ENCODE measurements at regions not wholly inside any gene's neighbourhood (a gene's known extent, or its start where the extent isn't known, plus 50 kb on each side); places are given as distances from the start of the nearest gene placed in this dataset.
A peak's percentile ranks its signal among the peaks of the same experiment; 100 is the strongest.

GRCh38 chr13:99662678-99663077 lies 161.4 kb downstream of the TM9SF2 start:
- DNase-seq (ENCODE audit: low spot score): no peak

- peak; percentile 70 for DNase-seq (ENCODE audit: low spot score)
Measured at GRCh38 chr13:99661791-99662190, 160.5 kb downstream of the TM9SF2 start.

- peak; percentile 39 for DNase-seq (ENCODE audit: low spot score)
Measured at GRCh38 chr13:99659866-99660554, 158.7 kb downstream of the TM9SF2 start.

GRCh38 chr13:99659226-99659625 lies 158.0 kb downstream of the TM9SF2 start:
- DNase-seq (ENCODE audit: low spot score): peak; percentile 29

GRCh38 chr13:99658261-99658991 lies 157.2 kb downstream of the TM9SF2 start:
- peak; percentile 88 for DNase-seq (ENCODE audit: low spot score)

GRCh38 chr13:99657848-99658260 lies 156.6 kb downstream of the TM9SF2 start:
- DNase-seq (ENCODE audit: low spot score): peak; percentile 79

GRCh38 chr13:99656844-99657381 lies 155.6 kb downstream of the TM9SF2 start:
- DNase-seq (ENCODE audit: low spot score): no peak

- peak; percentile 87 for DNase-seq (ENCODE audit: low spot score)
Measured at GRCh38 chr13:99656092-99656745, 154.9 kb downstream of the TM9SF2 start.

- DNase-seq (ENCODE audit: low spot score): no peak
Measured at GRCh38 chr13:99655351-99656091, 154.2 kb downstream of the TM9SF2 start.

- DNase-seq (ENCODE audit: low spot score): no peak
Measured at GRCh38 chr13:99654076-99654475, 152.8 kb downstream of the TM9SF2 start.

- no peak for DNase-seq (ENCODE audit: low spot score)
Measured at GRCh38 chr13:99653526-99653925, 152.3 kb downstream of the TM9SF2 start.

GRCh38 chr13:99652901-99653300 lies 151.6 kb downstream of the TM9SF2 start:
- DNase-seq (ENCODE audit: low spot score): no peak

GRCh38 chr13:99652141-99652540 lies 150.9 kb downstream of the TM9SF2 start:
- no peak for DNase-seq (ENCODE audit: low spot score)

GRCh38 chr13:99651016-99651415 lies 149.7 kb downstream of the TM9SF2 start:
- no peak for DNase-seq (ENCODE audit: low spot score)

GRCh38 chr13:99650410-99650809 lies 149.1 kb downstream of the TM9SF2 start:
- no peak for DNase-seq (ENCODE audit: low spot score)

GRCh38 chr13:99648927-99649326 lies 147.7 kb downstream of the TM9SF2 start:
- DNase-seq (ENCODE audit: low spot score): no peak

GRCh38 chr13:99648066-99648665 lies 146.9 kb downstream of the TM9SF2 start:
- DNase-seq (ENCODE audit: low spot score): no peak

- DNase-seq (ENCODE audit: low spot score): no peak
Measured at GRCh38 chr13:99647596-99647985, 146.3 kb downstream of the TM9SF2 start.

- peak; percentile 32 for DNase-seq (ENCODE audit: low spot score)
Measured at GRCh38 chr13:99646866-99647595, 145.8 kb downstream of the TM9SF2 start.

- DNase-seq (ENCODE audit: low spot score): peak; percentile 27
Measured at GRCh38 chr13:99642841-99643240, 141.6 kb downstream of the TM9SF2 start.

- DNase-seq (ENCODE audit: low spot score): peak; percentile 32
Measured at GRCh38 chr13:99642006-99642405, 140.7 kb downstream of the TM9SF2 start.

Measured in ecto neural progenitor cell (in vitro differentiated cells).